ENCODE measurements at regions not wholly inside any gene's neighbourhood (a gene's known extent, or its start where the extent isn't known, plus 50 kb on each side); places are given as distances from the start of the nearest gene placed in this dataset.

DNA sequence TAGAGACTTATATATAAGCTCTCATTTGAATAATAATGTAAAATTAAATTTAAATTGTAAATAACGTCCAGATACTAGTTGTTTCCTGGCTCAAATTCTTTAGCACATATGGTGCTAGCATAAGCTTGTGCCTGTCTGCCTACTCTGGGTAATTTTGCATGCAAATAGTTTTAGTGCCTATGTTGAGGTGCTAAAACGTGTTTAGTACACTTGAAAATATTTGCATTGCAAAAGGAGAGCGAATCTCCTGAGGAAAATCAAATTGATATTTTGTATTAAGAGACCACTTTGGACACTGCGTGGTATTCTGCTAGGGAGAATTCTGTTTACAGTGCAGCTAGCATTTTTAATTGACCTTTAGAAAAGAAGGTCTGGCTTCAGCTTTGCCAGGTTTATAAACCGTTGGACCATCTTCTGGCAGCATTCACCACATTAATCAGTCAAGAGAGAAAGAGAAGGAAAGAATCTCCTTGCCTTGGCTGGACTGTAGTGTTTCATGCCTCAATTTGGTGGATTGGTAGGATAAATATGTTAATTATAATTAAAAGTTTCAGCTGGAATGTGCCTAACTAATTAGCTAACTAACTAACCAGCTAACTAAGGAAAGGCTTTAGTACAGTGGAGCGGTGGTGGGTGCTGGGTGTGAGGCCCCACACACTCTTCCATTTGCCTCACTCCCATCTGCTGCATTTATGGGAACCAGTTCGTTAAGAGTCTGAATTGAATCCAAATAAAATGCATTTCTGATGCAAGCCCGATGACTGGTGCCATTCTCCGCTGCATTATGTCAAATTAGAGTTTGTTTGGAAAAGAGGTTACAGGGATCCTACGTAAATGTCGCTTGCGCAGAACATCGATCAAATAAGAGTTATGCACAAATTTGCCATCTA is 150.1 kb upstream of the MPDZ start:
- no peak for TF ChIP-seq CTCF (IDR thresholded peaks at IDR 0.05; ENCODE audit: insufficient read depth, low read length, missing control alignments)
- POLR2A ChIA-PET = no interaction called here
- no peak overlapping the region for H3K4me3 ChIP-seq (ENCODE audit: low read depth, low read length)
- no peak for DNase-seq (ENCODE audit: low read depth, low spot score)
- CTCF ChIA-PET = interaction anchor here (0.6 to 3.6 kb wide), 6 partner anchors 78 to 1005 kb away, joined by 6 to 30 read pairs (median 16); no protein-coding TSS in a partner anchor

GRCh38 chr9:13428766-13429165 is 149.3 kb upstream of the MPDZ start:
- TF ChIP-seq CTCF (IDR thresholded peaks at IDR 0.05; ENCODE audit: insufficient read depth, low read length, missing control alignments) = no peak
- no peak overlapping the region for H3K4me3 ChIP-seq (ENCODE audit: low read depth, low read length)
- DNase-seq (ENCODE audit: low read depth, low spot score) = no peak
- ChIA-PET CTCF (interaction anchor here (0.7 to 3.6 kb wide), 10 partner anchors 18 to 1086 kb away, joined by 3 to 30 read pairs (median 7); no protein-coding TSS in a partner anchor), POLR2A (no interaction called here)

GRCh38 chr9:13427587-13427986 is 148.1 kb upstream of the MPDZ start:
- no peak overlapping the region for H3K4me3 ChIP-seq (ENCODE audit: low read depth, low read length)
- ChIA-PET CTCF (interaction anchor here (0.6 to 3.6 kb wide), 26 partner anchors 9 to 1007 kb away, joined by 3 to 30 read pairs (median 4); no protein-coding TSS in a partner anchor), POLR2A (no interaction called here)
- no peak for DNase-seq (ENCODE audit: low read depth, low spot score)
- TF ChIP-seq CTCF (IDR thresholded peaks at IDR 0.05; ENCODE audit: insufficient read depth, low read length, missing control alignments) = peak; percentile 31

DNA sequence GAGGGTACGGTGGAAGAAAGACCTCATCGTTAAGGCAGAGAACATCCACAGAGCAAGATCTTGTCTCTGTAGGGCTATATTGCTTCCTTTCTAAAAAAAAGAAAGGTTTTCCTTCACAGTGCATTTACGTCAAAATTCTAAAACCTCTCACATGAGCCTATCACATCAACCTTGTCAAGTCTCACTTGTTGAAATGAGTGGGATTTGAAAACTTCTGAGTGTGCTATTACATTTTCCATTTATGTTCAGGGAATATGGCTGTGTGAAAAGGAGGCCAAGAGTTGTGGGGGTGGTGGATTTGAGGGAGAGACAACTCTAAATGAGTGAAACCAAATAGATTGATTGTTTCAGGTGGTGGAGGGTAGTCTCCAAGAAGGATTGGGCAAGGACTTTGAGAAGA is 147.1 kb upstream of the MPDZ start:
- ChIA-PET CTCF (interaction anchor here (0.7 to 3.6 kb wide), 12 partner anchors 8 to 1008 kb away, joined by 3 to 30 read pairs (median 6); no protein-coding TSS in a partner anchor), POLR2A (no interaction called here)
- no peak for TF ChIP-seq CTCF (IDR thresholded peaks at IDR 0.05; ENCODE audit: insufficient read depth, low read length, missing control alignments)
- DNase-seq (ENCODE audit: low read depth, low spot score) = no peak
- no peak overlapping the region for H3K4me3 ChIP-seq (ENCODE audit: low read depth, low read length)

- no peak overlapping the region for H3K4me3 ChIP-seq (ENCODE audit: low read depth, low read length)
- CTCF ChIA-PET = interaction anchor here (0.9 to 1.8 kb wide), 2 partner anchors 28 to 928 kb away, joined by 3 to 6 read pairs; no protein-coding TSS in a partner anchor
- TF ChIP-seq CTCF (IDR thresholded peaks at IDR 0.05; ENCODE audit: insufficient read depth, low read length, missing control alignments) = no peak
- no peak for DNase-seq (ENCODE audit: low read depth, low spot score)
- POLR2A ChIA-PET = no interaction called here
Observed at GRCh38 chr9:13424872-13425271, 145.4 kb upstream of the MPDZ start.

DNA sequence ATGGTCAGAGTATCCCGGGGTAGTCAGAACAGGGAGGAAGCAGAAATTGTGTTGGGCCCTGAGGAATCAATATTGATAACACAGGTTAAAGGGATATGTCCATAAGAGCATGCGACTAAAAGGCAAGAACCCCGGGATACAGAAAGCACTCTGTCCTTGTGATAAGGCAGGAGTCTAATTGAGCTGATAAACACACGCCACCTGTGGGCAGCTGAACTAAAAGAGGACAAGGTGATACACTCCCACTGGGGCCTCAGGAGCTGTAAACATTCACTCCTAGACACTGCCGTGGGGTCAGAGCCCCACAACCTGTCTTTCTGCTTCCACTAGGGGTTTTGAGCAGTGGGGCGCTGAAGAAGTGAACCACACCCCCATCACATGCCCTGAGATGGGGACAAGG is 144.7 kb upstream of the MPDZ start:
- no peak overlapping the region for H3K4me3 ChIP-seq (ENCODE audit: low read depth, low read length)

More for the DNA sequence above, 144.7 kb upstream of the MPDZ start:
- no peak for DNase-seq (ENCODE audit: low read depth, low spot score)
- CTCF ChIA-PET = interaction anchor here (0.9 kb wide), 1 partner anchor 28 kb away, joined by 3 read pairs; no protein-coding TSS in a partner anchor
- POLR2A ChIA-PET = no interaction called here
- TF ChIP-seq CTCF (IDR thresholded peaks at IDR 0.05; ENCODE audit: insufficient read depth, low read length, missing control alignments) = no peak

All from AG04449 (cell line).